ENCODE measurements at regions not wholly inside any gene's neighbourhood (a gene's known extent, or its start where the extent isn't known, plus 50 kb on each side); places are given as distances from the start of the nearest gene placed in this dataset.

GRCh38 chr5:15267966-15268365, 232.0 kb upstream of the FBXL7 start:
- TF ChIP-seq CTCF (IDR thresholded peaks at IDR 0.05 in 4 of 5, conservative IDR thresholded peaks at IDR 0.05 in 1 of 5) (no peak), POLR2A (IDR thresholded peaks at IDR 0.05) (no peak)
